IMR-90 (cell line): ENCODE measurements at regions not wholly inside any gene's neighbourhood (a gene's known extent, or its start where the extent isn't known, plus 50 kb on each side); places are given as distances from the start of the nearest gene placed in this dataset.

Source experiments
- CHD1 ChIP-seq: IDR thresholded peaks from 2 replicates; pipeline ENCODE4 v1.6.1; 2012; ENCODE audit warnings: low read depth, low read length, improper control_type of control experiment
- ELK1 ChIP-seq: fragments of 150-350 bp; IDR thresholded peaks from 2 replicates; pipeline ENCODE4 v1.6.1; 2016; ENCODE audit warnings: low read depth, mild to moderate bottlenecking, low read length, moderate library complexity, borderline replicate concordance
- MXI1 ChIP-seq: IDR thresholded peaks from 2 replicates; pipeline ENCODE4 v1.6.1; 2012; ENCODE audit warnings: low read depth, mild to moderate bottlenecking, low read length, moderate library complexity, borderline replicate concordance
- RAD21 ChIP-seq: IDR thresholded peaks from 2 replicates; pipeline ENCODE4 v1.6.1; 2012; ENCODE audit warnings: low read length, improper control_type of control experiment
- RCOR1 ChIP-seq: IDR thresholded peaks from 2 replicates; pipeline ENCODE4 v1.6.1; 2012; ENCODE audit warnings: mild to moderate bottlenecking, low read length, improper control_type of control experiment; ENCODE audit not compliant: insufficient replicate concordance
- RFX5 ChIP-seq: IDR thresholded peaks from 2 replicates; pipeline ENCODE4 v1.8.0; 2012; ENCODE audit warnings: low read depth, mild to moderate bottlenecking, low read length, moderate library complexity
- SMC3 ChIP-seq: fragments of 150-350 bp; IDR thresholded peaks from 2 replicates; pipeline ENCODE4 v1.6.1; 2016; ENCODE audit warnings: low read depth, mild to moderate bottlenecking, antibody characterized with exemption, low read length, moderate library complexity
- TF ChIP-seq, protein P1 (sequence below): fragments of 150-350 bp; IDR thresholded peaks from 2 replicates; pipeline ENCODE4 v1.6.1; 2017; ENCODE audit warnings: mild to moderate bottlenecking, antibody characterized with exemption, low read length, low read depth
- TF ChIP-seq, protein P2 (sequence below): conservative IDR thresholded peaks from 2 replicates; pipeline ENCODE4 v1.5.1; 2012; ENCODE audit warnings: mild to moderate bottlenecking, low read depth, low read length, improper control_type of control experiment

- TF ChIP-seq, protein P1, sequence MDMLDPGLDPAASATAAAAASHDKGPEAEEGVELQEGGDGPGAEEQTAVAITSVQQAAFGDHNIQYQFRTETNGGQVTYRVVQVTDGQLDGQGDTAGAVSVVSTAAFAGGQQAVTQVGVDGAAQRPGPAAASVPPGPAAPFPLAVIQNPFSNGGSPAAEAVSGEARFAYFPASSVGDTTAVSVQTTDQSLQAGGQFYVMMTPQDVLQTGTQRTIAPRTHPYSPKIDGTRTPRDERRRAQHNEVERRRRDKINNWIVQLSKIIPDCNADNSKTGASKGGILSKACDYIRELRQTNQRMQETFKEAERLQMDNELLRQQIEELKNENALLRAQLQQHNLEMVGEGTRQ = no peak
- TF ChIP-seq ELK1 (no peak), RAD21 (no peak), CHD1 (no peak), RFX5 (no peak), MXI1 (no peak), SMC3 (no peak), RCOR1 (no peak)
- TF ChIP-seq, protein P2, sequence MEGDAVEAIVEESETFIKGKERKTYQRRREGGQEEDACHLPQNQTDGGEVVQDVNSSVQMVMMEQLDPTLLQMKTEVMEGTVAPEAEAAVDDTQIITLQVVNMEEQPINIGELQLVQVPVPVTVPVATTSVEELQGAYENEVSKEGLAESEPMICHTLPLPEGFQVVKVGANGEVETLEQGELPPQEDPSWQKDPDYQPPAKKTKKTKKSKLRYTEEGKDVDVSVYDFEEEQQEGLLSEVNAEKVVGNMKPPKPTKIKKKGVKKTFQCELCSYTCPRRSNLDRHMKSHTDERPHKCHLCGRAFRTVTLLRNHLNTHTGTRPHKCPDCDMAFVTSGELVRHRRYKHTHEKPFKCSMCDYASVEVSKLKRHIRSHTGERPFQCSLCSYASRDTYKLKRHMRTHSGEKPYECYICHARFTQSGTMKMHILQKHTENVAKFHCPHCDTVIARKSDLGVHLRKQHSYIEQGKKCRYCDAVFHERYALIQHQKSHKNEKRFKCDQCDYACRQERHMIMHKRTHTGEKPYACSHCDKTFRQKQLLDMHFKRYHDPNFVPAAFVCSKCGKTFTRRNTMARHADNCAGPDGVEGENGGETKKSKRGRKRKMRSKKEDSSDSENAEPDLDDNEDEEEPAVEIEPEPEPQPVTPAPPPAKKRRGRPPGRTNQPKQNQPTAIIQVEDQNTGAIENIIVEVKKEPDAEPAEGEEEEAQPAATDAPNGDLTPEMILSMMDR = no peak
These were observed 60.9 kb upstream of the OSR1 start for GRCh38 chr2:19419211-19419880.
